ENCODE measurements at regions not wholly inside any gene's neighbourhood (a gene's known extent, or its start where the extent isn't known, plus 50 kb on each side); places are given as distances from the start of the nearest gene placed in this dataset.

DNA sequence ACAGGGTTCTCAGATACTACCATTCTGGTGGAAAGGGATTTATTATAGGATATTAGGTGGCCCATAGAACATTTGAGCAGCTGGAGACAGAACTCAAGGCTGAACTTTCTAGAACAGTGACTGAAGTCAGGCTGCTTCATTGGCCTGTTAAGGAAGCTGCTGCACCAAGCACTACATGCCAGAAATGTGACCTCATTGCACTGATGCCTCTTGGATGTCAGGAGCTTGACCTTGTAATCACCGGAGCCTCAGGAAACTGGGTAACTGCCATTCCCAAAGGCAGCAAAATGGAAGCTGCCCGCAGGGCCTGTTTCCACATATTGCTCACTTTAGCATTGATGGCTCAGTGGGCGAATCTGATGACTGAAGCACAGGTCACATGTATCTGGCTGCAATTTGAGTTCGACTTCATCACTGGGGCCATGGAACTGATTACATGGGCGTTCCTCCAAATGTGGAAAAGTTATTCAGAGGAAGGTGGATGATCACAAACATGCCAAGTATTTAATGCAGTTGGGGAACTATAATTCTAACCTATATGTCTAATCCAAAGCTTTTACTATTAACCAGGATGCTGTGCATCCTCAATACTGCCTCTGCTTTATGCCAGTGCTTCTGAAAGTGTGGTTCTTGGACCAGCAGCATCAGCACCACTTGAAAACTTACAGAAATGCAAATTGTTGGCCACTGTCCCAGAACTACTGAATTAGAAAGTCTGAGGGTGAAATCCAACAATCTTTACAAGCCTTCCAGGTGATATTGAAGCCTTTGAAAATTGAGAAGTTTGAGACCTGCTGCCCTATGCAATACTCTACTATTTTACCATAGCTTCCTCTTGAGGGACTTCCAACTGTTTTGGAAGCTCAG is 337.2 kb upstream of the NAV3 start:
- H3K79me2 ChIP-seq (ENCODE audit: control insufficient read depth, insufficient read depth, low read length): no peaks in the 10 kb centered on the region
- in situ Hi-C loops (cut with MboI): no loop called here
- ChIA-PET SMC1A (ENCODE audit: uncharacterized antibody, unreplicated experiment) (no interaction called here), CTCF (no interaction called here), POLR2A (no interaction called here), RAD21 (ENCODE audit: unreplicated experiment) (interaction anchor here (0.9 kb wide), 1 partner anchor 8 kb away, joined by 3 read pairs; no protein-coding TSS in a partner anchor)
- ATAC-seq: no peak
- H3K9ac ChIP-seq (ENCODE audit: control insufficient read depth, insufficient read depth, low read length): no peak overlapping the region
- WGBS (ENCODE audit: insufficient coverage, insufficient replicate concordance, low lambda C conversion rate, missing lambda C conversion rate): 12% methylated on average over 5 of the region's 5 CpGs
- no peak for TF ChIP-seq CHD2 (IDR thresholded peaks at IDR 0.05; ENCODE audit: borderline replicate concordance, low read depth, low read length)
- no peak overlapping the region for H3K4me3 ChIP-seq
- intact Hi-C loops (cut with micrococcal nuclease; ENCODE audit: unreplicated experiment): no loop called here
- no TSS peak for BruUV-seq (replicated peaks)
- no peaks in the 10 kb centered on the region for H3K27me3 ChIP-seq (replicated peaks in 1 of 2; ENCODE audit: control insufficient read depth in 2 of 2, insufficient read depth in 2 of 2, low read length in 1 of 2)
- no peaks in the 10 kb centered on the region for H3K9me3 ChIP-seq (replicated peaks; ENCODE audit: control insufficient read depth, insufficient read depth, low read length)
- no peaks in the 10 kb centered on the region for H3K4me1 ChIP-seq (ENCODE audit: control insufficient read depth, insufficient read depth, low read length)
- H3K4me2 ChIP-seq (ENCODE audit: control insufficient read depth, insufficient read depth): no peak overlapping the region
- H2AFZ ChIP-seq (ENCODE audit: control insufficient read depth, low read depth, low read length): no peak overlapping the region
- no peak for DNase-seq (ENCODE audit: low read depth, low spot score)
- no peak for FAIRE-seq
- no peaks in the 10 kb centered on the region for H3K36me3 ChIP-seq (ENCODE audit: control insufficient read depth in 2 of 2, insufficient read depth in 2 of 2, low read length in 1 of 2)
- no peak overlapping the region for H3K27ac ChIP-seq (ENCODE audit: control insufficient read depth, insufficient read depth)
- H4K20me1 ChIP-seq (ENCODE audit: control insufficient read depth, insufficient read depth): no peaks in the 10 kb centered on the region; the same call in 1 of the 2 replicates

DNA sequence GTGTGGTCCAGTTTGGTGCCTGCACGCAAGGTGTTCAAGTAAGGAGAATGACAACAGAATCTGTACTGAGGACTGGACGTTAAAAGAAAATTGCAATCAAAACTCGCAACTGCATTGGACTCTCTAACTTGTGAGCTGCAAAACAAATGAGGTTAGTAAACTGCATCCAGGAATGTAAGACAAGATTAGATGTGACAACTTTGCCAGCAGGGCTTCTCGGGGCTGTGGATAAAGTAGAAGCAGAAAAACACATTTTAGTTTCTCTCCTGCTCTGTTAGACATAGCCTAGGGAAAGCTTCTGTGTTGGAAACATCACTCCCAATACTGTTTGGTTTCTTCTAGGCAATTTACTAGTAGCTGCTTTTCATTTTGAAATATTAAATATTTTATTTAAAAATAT is 338.2 kb upstream of the NAV3 start:
- no peaks in the 10 kb centered on the region; the same call in 1 of the 2 replicates for H4K20me1 ChIP-seq (ENCODE audit: control insufficient read depth, insufficient read depth)
- ChIA-PET CTCF (no interaction called here), SMC1A (ENCODE audit: uncharacterized antibody, unreplicated experiment) (no interaction called here), RAD21 (ENCODE audit: unreplicated experiment) (no interaction called here), POLR2A (no interaction called here)
- DNase-seq (ENCODE audit: low read depth, low spot score) (no peak), ATAC-seq (no peak), FAIRE-seq (no peak)
- WGBS (ENCODE audit: insufficient coverage, insufficient replicate concordance, low lambda C conversion rate, missing lambda C conversion rate): 22% methylated on average over 4 of the region's 4 CpGs
- no peaks in the 10 kb centered on the region for H3K9me3 ChIP-seq (replicated peaks; ENCODE audit: control insufficient read depth, insufficient read depth, low read length)
- intact Hi-C loops (cut with micrococcal nuclease; ENCODE audit: unreplicated experiment) (no loop called here), in situ Hi-C loops (cut with MboI) (no loop called here)
- H3K9ac ChIP-seq (ENCODE audit: control insufficient read depth, insufficient read depth, low read length): no peak overlapping the region
- no peak overlapping the region for H3K4me2 ChIP-seq (ENCODE audit: control insufficient read depth, insufficient read depth)
- H2AFZ ChIP-seq (ENCODE audit: control insufficient read depth, low read depth, low read length): no peak overlapping the region
- H3K79me2 ChIP-seq (ENCODE audit: control insufficient read depth, insufficient read depth, low read length): no peaks in the 10 kb centered on the region
- no peaks in the 10 kb centered on the region for H3K36me3 ChIP-seq (ENCODE audit: control insufficient read depth in 2 of 2, insufficient read depth in 2 of 2, low read length in 1 of 2)
- BruUV-seq (replicated peaks): no TSS peak
- no peak overlapping the region for H3K27ac ChIP-seq (ENCODE audit: control insufficient read depth, insufficient read depth)
- H3K4me3 ChIP-seq: no peak overlapping the region
- no peaks in the 10 kb centered on the region for H3K4me1 ChIP-seq (ENCODE audit: control insufficient read depth, insufficient read depth, low read length)
- H3K27me3 ChIP-seq (replicated peaks in 1 of 2; ENCODE audit: control insufficient read depth in 2 of 2, insufficient read depth in 2 of 2, low read length in 1 of 2): no peaks in the 10 kb centered on the region
- TF ChIP-seq ASH2L (IDR thresholded peaks at IDR 0.05; ENCODE audit: borderline replicate concordance, low read depth) (no peak), BRCA1 (IDR thresholded peaks at IDR 0.05; ENCODE audit: low read depth, low read length) (no peak), SREBF2 (IDR thresholded peaks at IDR 0.05; ENCODE audit: low read length) (no peak), ZNF384 (IDR thresholded peaks at IDR 0.05; ENCODE audit: borderline replicate concordance, low read depth, low read length) (no peak), HDAC2 (IDR thresholded peaks at IDR 0.05) (no peak), ETV6 (conservative IDR thresholded peaks at IDR 0.05 in 1 of 2, IDR thresholded peaks at IDR 0.05 in 1 of 2; ENCODE audit: borderline replicate concordance in 1 of 2, low read depth in 1 of 2) (no peak), TAF1 (IDR thresholded peaks at IDR 0.05; ENCODE audit: borderline replicate concordance, low read depth, low read length) (no peak), CBX5 (IDR thresholded peaks at IDR 0.05; ENCODE audit: low read depth) (no peak), CBX3 (IDR thresholded peaks at IDR 0.05; ENCODE audit: borderline replicate concordance, low read depth) (no peak), SMAD5 (IDR thresholded peaks at IDR 0.05; ENCODE audit: low read depth) (no peak)
- TF ChIP-seq, protein P1, sequence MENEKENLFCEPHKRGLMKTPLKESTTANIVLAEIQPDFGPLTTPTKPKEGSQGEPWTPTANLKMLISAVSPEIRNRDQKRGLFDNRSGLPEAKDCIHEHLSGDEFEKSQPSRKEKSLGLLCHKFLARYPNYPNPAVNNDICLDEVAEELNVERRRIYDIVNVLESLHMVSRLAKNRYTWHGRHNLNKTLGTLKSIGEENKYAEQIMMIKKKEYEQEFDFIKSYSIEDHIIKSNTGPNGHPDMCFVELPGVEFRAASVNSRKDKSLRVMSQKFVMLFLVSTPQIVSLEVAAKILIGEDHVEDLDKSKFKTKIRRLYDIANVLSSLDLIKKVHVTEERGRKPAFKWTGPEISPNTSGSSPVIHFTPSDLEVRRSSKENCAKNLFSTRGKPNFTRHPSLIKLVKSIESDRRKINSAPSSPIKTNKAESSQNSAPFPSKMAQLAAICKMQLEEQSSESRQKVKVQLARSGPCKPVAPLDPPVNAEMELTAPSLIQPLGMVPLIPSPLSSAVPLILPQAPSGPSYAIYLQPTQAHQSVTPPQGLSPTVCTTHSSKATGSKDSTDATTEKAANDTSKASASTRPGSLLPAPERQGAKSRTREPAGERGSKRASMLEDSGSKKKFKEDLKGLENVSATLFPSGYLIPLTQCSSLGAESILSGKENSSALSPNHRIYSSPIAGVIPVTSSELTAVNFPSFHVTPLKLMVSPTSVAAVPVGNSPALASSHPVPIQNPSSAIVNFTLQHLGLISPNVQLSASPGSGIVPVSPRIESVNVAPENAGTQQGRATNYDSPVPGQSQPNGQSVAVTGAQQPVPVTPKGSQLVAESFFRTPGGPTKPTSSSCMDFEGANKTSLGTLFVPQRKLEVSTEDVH (IDR thresholded peaks at IDR 0.05; ENCODE audit: low read depth, partially characterized antibody): no peak
- TF ChIP-seq, protein P2, sequence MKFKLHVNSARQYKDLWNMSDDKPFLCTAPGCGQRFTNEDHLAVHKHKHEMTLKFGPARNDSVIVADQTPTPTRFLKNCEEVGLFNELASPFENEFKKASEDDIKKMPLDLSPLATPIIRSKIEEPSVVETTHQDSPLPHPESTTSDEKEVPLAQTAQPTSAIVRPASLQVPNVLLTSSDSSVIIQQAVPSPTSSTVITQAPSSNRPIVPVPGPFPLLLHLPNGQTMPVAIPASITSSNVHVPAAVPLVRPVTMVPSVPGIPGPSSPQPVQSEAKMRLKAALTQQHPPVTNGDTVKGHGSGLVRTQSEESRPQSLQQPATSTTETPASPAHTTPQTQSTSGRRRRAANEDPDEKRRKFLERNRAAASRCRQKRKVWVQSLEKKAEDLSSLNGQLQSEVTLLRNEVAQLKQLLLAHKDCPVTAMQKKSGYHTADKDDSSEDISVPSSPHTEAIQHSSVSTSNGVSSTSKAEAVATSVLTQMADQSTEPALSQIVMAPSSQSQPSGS (IDR thresholded peaks at IDR 0.05; ENCODE audit: low read length): no peak

Measured in GM12878 (cell line).